Keratinocyte (primary cell): ENCODE measurements at regions not wholly inside any gene's neighbourhood (a gene's known extent, or its start where the extent isn't known, plus 50 kb on each side); places are given as distances from the start of the nearest gene placed in this dataset.

Source experiments
- CTCF ChIP-seq, 3 experiments: IDR thresholded peaks in 1 of 3; conservative IDR thresholded peaks in 1 of 3; optimal IDR thresholded peaks in 1 of 3; 2 replicates in 2 of 3; 3 replicates in 1 of 3; pipeline versions ENCODE3 to v1.5.1; 2011; ENCODE audit warnings: low read length in 3 of 3, mild to moderate bottlenecking in 3 of 3, moderate library complexity in 2 of 3, control low read depth in 1 of 3, inconsistent platforms in 1 of 3; ENCODE audit not compliant: insufficient read depth in 2 of 3; ENCODE audit errors: extremely low read depth in 1 of 3
- EZH2 ChIP-seq: IDR thresholded peaks from one replicate; pipeline ENCODE4 v1.6.1; 2012; ENCODE audit warnings: inconsistent platforms, mild to moderate bottlenecking, low read length, moderate library complexity

- TF ChIP-seq CTCF (optimal IDR thresholded peaks at IDR 0.05 in 1 of 3, IDR thresholded peaks at IDR 0.05 in 1 of 3, conservative IDR thresholded peaks at IDR 0.05 in 1 of 3; ENCODE audit: extremely low read depth in 1 of 3, insufficient read depth in 2 of 3, low read length in 3 of 3), result no peak
- no peak for TF ChIP-seq EZH2
These were observed 127.4 kb downstream of the SLC17A6 start for GRCh38 chr11:22465620-22466019.
